ENCODE measurements at regions not wholly inside any gene's neighbourhood (a gene's known extent, or its start where the extent isn't known, plus 50 kb on each side); places are given as distances from the start of the nearest gene placed in this dataset.

DNA sequence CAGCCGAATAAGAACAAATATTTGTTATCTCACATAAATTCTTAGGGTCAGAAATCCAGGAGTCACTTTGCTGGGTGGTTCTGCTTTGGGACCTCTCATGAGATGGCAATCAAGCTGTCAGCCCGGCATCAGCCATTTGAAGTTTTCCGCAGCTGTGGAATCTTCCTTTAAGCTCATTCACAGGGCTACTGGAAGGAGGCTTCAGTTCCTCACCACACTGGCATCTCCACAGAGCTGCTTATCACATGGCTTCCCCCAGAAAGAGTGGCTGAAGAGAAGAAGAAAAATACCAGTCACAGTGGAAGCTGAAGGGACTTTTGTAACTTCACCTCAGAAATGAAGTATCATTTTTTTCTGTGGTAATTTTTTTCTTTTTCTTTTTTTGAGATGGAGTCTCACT lies 267.7 kb downstream of the CHL1 start:
- H3K79me2 ChIP-seq (ENCODE audit: insufficient read depth, low read length) = no peaks in the 10 kb centered on the region
- H3K36me3 ChIP-seq (ENCODE audit: low read length) = no peaks in the 10 kb centered on the region
- H4K20me1 ChIP-seq (ENCODE audit: low read depth, low read length) = no peaks in the 10 kb centered on the region
- no peaks in the 10 kb centered on the region for H3K9me3 ChIP-seq (ENCODE audit: insufficient read depth, low read length)
- no peaks in the 10 kb centered on the region for H3F3A ChIP-seq (ENCODE audit: insufficient read depth)
- H3K27ac ChIP-seq (ENCODE audit: low read depth, low read length) = no peak overlapping the region
- H3K9me2 ChIP-seq (replicated peaks; ENCODE audit: insufficient read depth, low read length) = no peaks in the 10 kb centered on the region
- no peak overlapping the region for H3K9ac ChIP-seq (ENCODE audit: low read length)
- no peak overlapping the region for H3K4me2 ChIP-seq (ENCODE audit: low read depth, low read length, poor library complexity, severe bottlenecking)
- H3K27me3 ChIP-seq (ENCODE audit: low read length) = no peaks in the 10 kb centered on the region
- TF ChIP-seq, protein P1, sequence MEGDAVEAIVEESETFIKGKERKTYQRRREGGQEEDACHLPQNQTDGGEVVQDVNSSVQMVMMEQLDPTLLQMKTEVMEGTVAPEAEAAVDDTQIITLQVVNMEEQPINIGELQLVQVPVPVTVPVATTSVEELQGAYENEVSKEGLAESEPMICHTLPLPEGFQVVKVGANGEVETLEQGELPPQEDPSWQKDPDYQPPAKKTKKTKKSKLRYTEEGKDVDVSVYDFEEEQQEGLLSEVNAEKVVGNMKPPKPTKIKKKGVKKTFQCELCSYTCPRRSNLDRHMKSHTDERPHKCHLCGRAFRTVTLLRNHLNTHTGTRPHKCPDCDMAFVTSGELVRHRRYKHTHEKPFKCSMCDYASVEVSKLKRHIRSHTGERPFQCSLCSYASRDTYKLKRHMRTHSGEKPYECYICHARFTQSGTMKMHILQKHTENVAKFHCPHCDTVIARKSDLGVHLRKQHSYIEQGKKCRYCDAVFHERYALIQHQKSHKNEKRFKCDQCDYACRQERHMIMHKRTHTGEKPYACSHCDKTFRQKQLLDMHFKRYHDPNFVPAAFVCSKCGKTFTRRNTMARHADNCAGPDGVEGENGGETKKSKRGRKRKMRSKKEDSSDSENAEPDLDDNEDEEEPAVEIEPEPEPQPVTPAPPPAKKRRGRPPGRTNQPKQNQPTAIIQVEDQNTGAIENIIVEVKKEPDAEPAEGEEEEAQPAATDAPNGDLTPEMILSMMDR (IDR thresholded peaks at IDR 0.05; ENCODE audit: insufficient read depth, low read length, poor library complexity, severe bottlenecking) = no peak
- no peak for TF ChIP-seq EZH2phosphoT487 (conservative IDR thresholded peaks at IDR 0.05; ENCODE audit: low read length)
- no peak overlapping the region for H2AFZ ChIP-seq (ENCODE audit: low read depth, low read length, severe bottlenecking)
- no peak overlapping the region for H3K4me3 ChIP-seq (ENCODE audit: insufficient read depth, low read length, poor library complexity, severe bottlenecking)

DNA sequence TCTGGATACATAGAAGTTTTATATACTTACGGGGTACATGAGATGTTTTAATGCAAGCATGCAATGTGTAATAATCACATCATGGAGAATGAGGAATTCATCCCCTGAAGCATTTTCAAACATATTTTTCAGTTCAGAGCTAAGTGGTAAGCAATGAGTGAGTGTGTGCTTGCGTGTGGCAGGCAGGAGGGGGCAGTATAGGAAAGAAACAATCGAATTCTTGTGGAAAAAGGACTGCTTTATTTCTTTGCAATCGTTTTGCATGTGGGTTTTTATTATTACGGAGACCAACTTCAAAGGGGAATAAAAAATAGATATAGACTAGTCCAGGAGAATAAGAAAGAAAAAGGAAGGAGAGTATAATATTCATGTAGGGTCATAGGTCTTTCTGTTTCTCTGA lies 271.6 kb downstream of the CHL1 start:
- Histone ChIP-seq H3K4me3 (ENCODE audit: insufficient read depth, low read length, poor library complexity, severe bottlenecking) (no peak overlapping the region), H3F3A (ENCODE audit: insufficient read depth) (no peaks in the 10 kb centered on the region), H3K36me3 (ENCODE audit: low read length) (no peaks in the 10 kb centered on the region), H3K79me2 (ENCODE audit: insufficient read depth, low read length) (no peaks in the 10 kb centered on the region), H3K9me3 (ENCODE audit: insufficient read depth, low read length) (no peaks in the 10 kb centered on the region), H3K4me2 (ENCODE audit: low read depth, low read length, poor library complexity, severe bottlenecking) (no peak overlapping the region), H2AFZ (ENCODE audit: low read depth, low read length, severe bottlenecking) (no peak overlapping the region), H3K27ac (ENCODE audit: low read depth, low read length) (no peak overlapping the region), H4K20me1 (ENCODE audit: low read depth, low read length) (no peaks in the 10 kb centered on the region), H3K9ac (ENCODE audit: low read length) (no peak overlapping the region), H3K9me2 (replicated peaks; ENCODE audit: insufficient read depth, low read length) (no peaks in the 10 kb centered on the region), H3K27me3 (ENCODE audit: low read length) (no peaks in the 10 kb centered on the region)
- TF ChIP-seq, protein P1 (IDR thresholded peaks at IDR 0.05; ENCODE audit: insufficient read depth, low read length, poor library complexity, severe bottlenecking) = peak; percentile 61
- no peak for TF ChIP-seq EZH2phosphoT487 (conservative IDR thresholded peaks at IDR 0.05; ENCODE audit: low read length)

DNA sequence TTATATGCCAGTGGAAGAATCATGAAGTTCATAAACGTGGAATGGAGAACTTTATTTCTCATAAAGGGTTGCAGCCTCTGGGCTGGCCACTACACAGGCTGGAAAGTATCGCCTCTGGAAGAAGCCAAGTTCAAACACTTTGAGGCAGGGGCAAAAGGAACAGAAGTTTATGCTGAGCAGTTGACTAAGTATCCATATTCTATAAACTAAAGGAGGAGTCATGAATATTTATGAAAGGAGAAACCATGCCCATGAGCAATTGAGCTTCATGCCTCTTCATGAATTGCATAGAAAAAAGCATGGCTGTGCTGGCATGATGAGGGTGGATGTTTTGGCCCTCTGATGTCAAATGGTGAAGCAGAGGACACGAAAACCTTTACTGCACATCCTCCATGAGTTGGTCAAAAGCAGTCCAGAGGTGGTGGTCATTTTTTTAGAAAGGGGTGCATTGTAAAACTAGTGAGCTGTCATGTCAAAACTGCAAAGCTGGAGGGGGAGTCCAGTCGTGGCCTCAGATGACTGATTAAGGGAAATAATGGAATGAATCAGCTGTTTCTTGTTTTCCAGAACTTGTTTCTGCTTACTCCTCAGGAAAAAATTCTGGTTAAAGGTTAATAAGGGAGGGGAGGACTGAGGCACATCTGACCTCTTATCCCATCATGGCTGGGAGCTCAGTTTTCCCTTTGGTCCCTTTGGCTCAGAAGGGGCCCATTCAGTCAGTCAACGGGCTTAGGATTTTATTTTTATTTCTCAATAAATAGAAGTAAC lies 276.7 kb downstream of the CHL1 start:
- Histone ChIP-seq H4K20me1 (ENCODE audit: low read depth, low read length) (no peaks in the 10 kb centered on the region), H3K27me3 (ENCODE audit: low read length) (no peaks in the 10 kb centered on the region), H3K4me2 (ENCODE audit: low read depth, low read length, poor library complexity, severe bottlenecking) (no peak overlapping the region), H3K9me2 (replicated peaks; ENCODE audit: insufficient read depth, low read length) (no peaks in the 10 kb centered on the region), H3K9me3 (ENCODE audit: insufficient read depth, low read length) (no peaks in the 10 kb centered on the region), H2AFZ (ENCODE audit: low read depth, low read length, severe bottlenecking) (no peak overlapping the region), H3K9ac (ENCODE audit: low read length) (no peak overlapping the region), H3K27ac (ENCODE audit: low read depth, low read length) (no peak overlapping the region), H3K36me3 (ENCODE audit: low read length) (no peaks in the 10 kb centered on the region), H3F3A (ENCODE audit: insufficient read depth) (no peaks in the 10 kb centered on the region), H3K4me3 (ENCODE audit: insufficient read depth, low read length, poor library complexity, severe bottlenecking) (no peak overlapping the region), H3K79me2 (ENCODE audit: insufficient read depth, low read length) (no peaks in the 10 kb centered on the region)
- TF ChIP-seq, protein P1 (IDR thresholded peaks at IDR 0.05; ENCODE audit: insufficient read depth, low read length, poor library complexity, severe bottlenecking) = no peak
- TF ChIP-seq EZH2phosphoT487 (conservative IDR thresholded peaks at IDR 0.05; ENCODE audit: low read length) = no peak
